Ovary (tissue), 7 donors: ENCODE measurements at regions not wholly inside any gene's neighbourhood (a gene's known extent, or its start where the extent isn't known, plus 50 kb on each side); places are given as distances from the start of the nearest gene placed in this dataset.

Source experiments
- DNase-seq, 5 donors: peaks; one replicate each; pipeline ENCODE4 v3.0.0-alpha.2; 2019 to 2020
- H3K27ac ChIP-seq, 2 donors: fragments of 200-600 bp; one replicate each; pipeline versions ENCODE4 v1.5.1 to v1.8.0; 2019 to 2022
- H3K27me3 ChIP-seq: fragments of 200-600 bp; one replicate; pipeline ENCODE4 v1.8.0; 2022
- H3K36me3 ChIP-seq: fragments of 200-600 bp; sonication (generic); one replicate; pipeline ENCODE4 v1.5.1; 2019
- H3K4me1 ChIP-seq: one replicate; pipeline ENCODE4 v1.8.1; 2013; ENCODE audit warnings: mild to moderate bottlenecking, moderate library complexity; ENCODE audit not compliant: insufficient read depth
- H3K4me3 ChIP-seq: fragments of 200-600 bp; sonication (generic); one replicate; pipeline ENCODE4 v1.5.1; 2017
- H3K9me3 ChIP-seq, 2 donors: fragments of 200-600 bp in 1 of 2; sonication (generic) in 1 of 2; one replicate each; pipeline versions ENCODE4 v1.5.1 to v1.8.1; 2013 to 2019; ENCODE audit warnings: mild to moderate bottlenecking in 1 of 2, moderate library complexity in 1 of 2
- CTCF ChIP-seq, 3 donors: fragments of 450-650 bp in 2 of 3; fragments of 200-600 bp in 1 of 3; IDR thresholded peaks; one replicate each; pipeline versions ENCODE4 v1.5.1 to v1.8.0; 2016 to 2022; ENCODE audit warnings: antibody characterized with exemption in 3 of 3, mild to moderate bottlenecking in 1 of 3
- EP300 ChIP-seq: sonication (generic); formaldehyde crosslinking; IDR thresholded peaks from one replicate; pipeline ENCODE4 v1.6.1; 2017; ENCODE audit warnings: antibody characterized with exemption
- POLR2A ChIP-seq: fragments of 450-650 bp; IDR thresholded peaks from one replicate; pipeline ENCODE4 v1.6.1; 2017; ENCODE audit warnings: antibody characterized with exemption, mild to moderate bottlenecking, moderate library complexity
- whole genome bisulfite sequencing, 3 donors: extraction: QIAGEN DNeasy Blood & Tissue Kit in 1 of 3; methylation state at CpG; one replicate each; pipeline versions ENCODE4 v1.1.5 to v1.1.7; 2013 to 2017; 5-methylcytosine and 5-hydroxymethylcytosine counted together
- intact Hi-C, 4 donors: fragments of 100-400 bp; cut with DNase I; formaldehyde crosslinking; loops; one replicate each; pipeline versions ENCODE4 v1.11.0 to v1.15.1; 2022 to 2023
- donor health status: DM: no; HTN: no; CAD: no; lungs with moderate emphysema.
- donor health status: DM: no; HTN: no; CAD: no.
- donor health status: Bipolar disorder and iron deficiency.
- donor health status: DM: no; HTN: no; CAD: no.
- donor health status: DM: yes; HTN: yes; CAD: no.

GRCh38 chr13:105918842-105919741 lies 616.4 kb downstream of the EFNB2 start:
- Histone ChIP-seq H3K9me3 (no peaks in the 10 kb centered on the region), H3K27me3 (no peaks in the 10 kb centered on the region), H3K4me1 (no peaks in the 10 kb centered on the region), H3K27ac (no peak overlapping the region), H3K4me3 (no peak overlapping the region), H3K36me3 (no peaks in the 10 kb centered on the region)
- WGBS, 3 donors: 71 to 74% (median 72%) methylated on average over 16 of the region's 16 CpGs
- DNase-seq: no peak
- intact Hi-C loops: no loop called here
- no peak for TF ChIP-seq EP300
- no peak for TF ChIP-seq POLR2A
- TF ChIP-seq CTCF (IDR thresholded peaks at IDR 0.05): no peak

- intact Hi-C loops: no loop called here
- no peaks in the 10 kb centered on the region for H3K9me3 ChIP-seq
- H3K27ac ChIP-seq: no peak overlapping the region
- no peak for TF ChIP-seq CTCF (IDR thresholded peaks at IDR 0.05)
- no peak for TF ChIP-seq EP300
- no peak for TF ChIP-seq POLR2A
- H3K4me1 ChIP-seq: no peaks in the 10 kb centered on the region
- no peaks in the 10 kb centered on the region for H3K27me3 ChIP-seq
- no peak overlapping the region for H3K4me3 ChIP-seq
- WGBS, 3 donors: 68 to 72% (median 69%) methylated on average over 10 of the region's 10 CpGs
- no peaks in the 10 kb centered on the region for H3K36me3 ChIP-seq
- no peak for DNase-seq
These were observed 620.2 kb downstream of the EFNB2 start for GRCh38 chr13:105915146-105915850.

GRCh38 chr13:105914291-105915036 lies 621.0 kb downstream of the EFNB2 start:
- Histone ChIP-seq H3K4me3 (no peak overlapping the region), H3K36me3 (no peaks in the 10 kb centered on the region), H3K27ac (no peak overlapping the region), H3K9me3 (no peaks in the 10 kb centered on the region), H3K4me1 (no peaks in the 10 kb centered on the region), H3K27me3 (no peaks in the 10 kb centered on the region)
- TF ChIP-seq CTCF (IDR thresholded peaks at IDR 0.05) (no peak), POLR2A (no peak), EP300 (no peak)
- intact Hi-C loops: no loop called here
- no peak for DNase-seq
- 16 to 26% (median 19%) methylated on average over 4 of the region's 4 CpGs for WGBS, 3 donors

- H3K9me3 ChIP-seq: no peaks in the 10 kb centered on the region
- no peak overlapping the region for H3K4me3 ChIP-seq
- H3K27ac ChIP-seq: no peak overlapping the region
- TF ChIP-seq EP300 (no peak), CTCF (IDR thresholded peaks at IDR 0.05) (no peak), POLR2A (no peak)
- no peaks in the 10 kb centered on the region for H3K27me3 ChIP-seq
- intact Hi-C loops: no loop called here
- no peaks in the 10 kb centered on the region for H3K36me3 ChIP-seq
- WGBS, 3 donors: 77 to 90% (median 82%) methylated on average over 9 of the region's 9 CpGs
- H3K4me1 ChIP-seq: no peaks in the 10 kb centered on the region
- DNase-seq: no peak
These were observed 626.9 kb downstream of the EFNB2 start for GRCh38 chr13:105908586-105908985.
